Ramos (cell line): ENCODE measurements at regions not wholly inside any gene's neighbourhood (a gene's known extent, or its start where the extent isn't known, plus 50 kb on each side); places are given as distances from the start of the nearest gene placed in this dataset.

ENCODE experiments used
- in situ Hi-C: fragments of 300-500 bp; cut with MboI; formaldehyde crosslinking; loops from one replicate; pipeline ENCODE4 v1.14.3; 2022; ENCODE audit warnings: low sequenced_read_pairs; ENCODE audit not compliant: unreplicated experiment

DNA sequence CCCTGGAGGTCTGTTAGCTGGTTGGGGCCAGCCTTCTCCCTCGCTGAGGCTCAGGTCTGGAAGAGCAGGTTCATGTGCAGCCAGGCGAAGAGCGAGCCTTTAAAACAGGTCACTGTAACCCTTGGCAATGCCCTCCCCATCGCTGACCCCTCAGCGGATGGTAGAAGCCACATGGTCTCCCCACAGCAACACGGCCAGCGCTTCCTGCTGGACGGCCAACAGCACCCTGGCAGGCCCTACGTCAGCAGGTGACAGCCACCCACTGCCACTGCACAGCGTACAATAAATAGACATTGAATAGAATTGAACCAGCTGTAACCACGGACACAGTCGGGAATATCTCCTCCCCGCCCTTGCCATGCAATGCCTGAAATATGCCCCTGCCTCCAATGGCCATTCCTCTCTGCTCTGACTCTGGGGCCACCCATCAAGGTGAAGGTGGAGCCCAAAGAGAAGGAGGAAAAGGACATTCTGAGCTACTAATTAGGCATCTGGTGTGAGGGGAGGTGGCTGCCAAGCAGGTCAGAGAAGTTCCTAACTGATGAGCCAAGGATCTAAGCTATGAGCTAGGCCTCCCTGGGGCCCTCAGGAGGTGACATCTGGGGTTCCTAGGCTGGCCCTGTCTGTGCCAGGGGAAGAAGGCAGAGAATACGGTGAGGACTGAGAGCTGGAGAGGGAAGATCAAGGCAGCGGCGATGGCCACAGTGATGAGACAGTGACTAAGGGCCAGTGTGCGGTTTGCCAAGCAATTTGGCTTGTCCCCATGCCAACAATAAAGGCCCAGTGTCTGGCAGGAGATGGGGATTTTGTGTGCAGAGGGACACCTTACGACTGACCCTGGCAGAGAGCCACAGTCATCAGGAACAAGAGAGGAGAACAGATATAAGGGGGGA lies 202.3 kb downstream of the BCOR start:
- in situ Hi-C loops, result no loop called here

GRCh38 chrX:39896951-39897740 lies 200.6 kb downstream of the BCOR start:
- in situ Hi-C loops, result no loop called here

GRCh38 chrX:39897741-39898097 lies 200.0 kb downstream of the BCOR start:
- in situ Hi-C loops, result no loop called here

DNA sequence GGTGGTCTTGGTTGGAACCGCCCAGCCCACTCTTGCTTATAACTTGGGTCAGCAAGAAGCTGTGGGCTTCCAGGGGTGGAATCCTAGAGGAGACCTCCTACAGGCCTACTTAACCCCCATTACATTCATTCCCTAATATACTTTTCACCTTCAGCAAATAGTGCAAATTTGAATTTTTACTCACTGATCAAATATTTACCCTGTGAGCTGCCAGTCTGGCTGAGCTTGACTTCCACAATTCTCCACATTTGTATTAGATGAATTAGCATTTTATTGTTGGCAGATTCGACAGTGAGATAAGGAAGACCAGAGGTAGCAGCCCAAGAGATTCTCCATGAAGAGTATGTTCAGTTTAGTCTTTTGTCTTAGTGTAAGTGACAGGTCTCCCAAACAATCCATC lies 199.6 kb downstream of the BCOR start:
- in situ Hi-C loops, result no loop called here

DNA sequence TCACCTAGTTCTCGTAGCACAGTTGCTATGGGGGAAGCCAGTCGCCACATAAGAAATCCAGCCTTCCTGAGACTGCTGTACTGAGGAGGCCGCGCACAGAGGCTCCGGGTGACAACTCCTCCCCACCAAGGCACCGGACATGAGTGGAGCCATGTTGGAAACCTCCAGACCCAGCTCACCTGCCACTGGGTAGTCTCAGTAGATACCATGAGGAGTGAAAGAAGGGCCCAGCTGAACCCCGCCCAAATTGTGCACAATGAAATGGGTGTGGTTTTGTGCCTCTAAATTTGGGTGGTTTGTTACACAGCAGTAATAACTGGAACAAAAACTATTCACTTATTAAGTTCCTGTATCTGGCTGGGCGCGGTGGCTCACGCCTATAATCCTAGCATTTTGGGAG lies 198.7 kb downstream of the BCOR start:
- in situ Hi-C loops, result no loop called here

DNA sequence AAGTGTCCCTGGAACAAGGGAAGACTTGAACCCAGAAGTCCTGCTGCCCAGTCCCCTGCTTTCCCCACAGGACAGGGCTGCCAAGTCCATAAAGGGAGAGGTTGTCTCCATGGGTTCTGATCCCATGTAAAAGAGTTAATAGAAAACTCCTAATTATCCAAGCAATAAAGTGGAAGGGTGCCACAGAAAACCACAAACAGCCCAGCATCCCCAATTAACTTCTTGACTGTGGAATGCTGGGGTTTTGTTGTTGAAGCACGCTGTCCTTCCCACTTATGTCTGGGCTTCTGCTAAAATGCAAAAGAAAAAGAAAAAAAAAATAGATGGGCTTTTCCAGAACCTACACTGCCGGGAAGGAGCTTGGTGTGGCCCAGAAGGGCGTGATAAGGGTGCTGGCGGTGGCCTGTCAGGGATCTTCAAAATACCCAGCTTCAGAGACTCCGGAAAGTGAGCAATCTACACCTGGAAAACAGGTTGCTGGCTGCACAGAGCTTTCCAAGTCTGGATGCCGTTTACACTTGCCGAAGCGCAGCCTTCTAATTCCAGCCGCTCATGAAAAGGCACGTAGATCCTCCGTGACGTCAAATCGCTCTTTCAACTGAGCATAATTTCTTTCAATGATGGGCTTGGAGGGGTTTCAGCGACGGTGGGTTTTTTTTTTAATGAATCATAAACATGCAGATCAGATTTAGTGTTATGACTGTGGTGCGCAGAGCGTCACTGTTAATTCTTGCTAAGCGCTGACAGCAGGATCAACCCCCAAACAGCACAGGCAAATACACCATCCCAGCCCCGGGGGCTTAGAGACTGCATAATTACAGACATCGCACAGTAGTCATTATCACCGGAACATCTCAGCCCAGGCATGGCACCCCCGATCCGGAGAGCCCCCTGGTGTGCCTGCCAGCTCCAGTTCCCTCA lies 197.6 kb downstream of the BCOR start:
- in situ Hi-C loops, result no loop called here

DNA sequence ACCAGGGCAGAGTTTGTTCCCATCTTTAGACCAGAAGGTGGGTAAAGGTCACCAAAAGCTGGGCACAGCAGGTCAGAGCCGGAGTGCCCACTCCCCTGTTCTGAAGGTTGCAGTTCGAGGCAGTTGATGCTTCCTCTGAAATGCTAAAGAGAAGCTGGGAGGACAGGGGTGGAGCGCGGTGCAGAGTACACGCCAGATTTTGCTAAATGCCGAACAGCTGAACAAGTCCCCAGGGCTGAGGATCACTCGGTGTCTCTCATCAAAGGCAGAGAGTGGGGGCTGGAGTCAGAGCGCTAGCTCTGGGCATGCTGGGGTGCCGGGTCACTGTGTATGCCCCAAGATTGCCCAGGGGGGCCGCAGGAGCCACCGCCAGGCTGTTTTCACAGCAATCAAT lies 197.0 kb downstream of the BCOR start:
- in situ Hi-C loops, result no loop called here

GRCh38 chrX:39903343-39903742 lies 194.4 kb downstream of the BCOR start:
- in situ Hi-C loops, result no loop called here

DNA sequence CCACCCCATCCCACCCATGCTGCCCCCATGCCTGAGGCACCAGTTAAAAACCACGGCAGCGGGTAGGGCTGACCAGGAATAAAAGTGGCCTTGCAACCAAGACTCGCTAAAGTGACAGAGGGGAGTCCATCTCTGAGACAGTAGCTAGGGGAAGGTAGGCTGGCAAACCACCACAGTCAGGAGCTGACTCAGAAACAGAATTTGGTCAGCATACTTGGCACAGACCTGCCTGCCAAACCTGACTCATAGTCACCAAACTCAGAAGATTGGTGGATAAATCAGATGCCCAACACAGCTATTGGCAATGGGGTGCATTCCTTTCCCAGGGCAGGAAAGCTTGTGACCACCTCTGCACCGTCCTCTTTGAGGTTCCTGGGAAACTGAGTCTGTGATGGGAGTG lies 193.8 kb downstream of the BCOR start:
- in situ Hi-C loops, result no loop called here

DNA sequence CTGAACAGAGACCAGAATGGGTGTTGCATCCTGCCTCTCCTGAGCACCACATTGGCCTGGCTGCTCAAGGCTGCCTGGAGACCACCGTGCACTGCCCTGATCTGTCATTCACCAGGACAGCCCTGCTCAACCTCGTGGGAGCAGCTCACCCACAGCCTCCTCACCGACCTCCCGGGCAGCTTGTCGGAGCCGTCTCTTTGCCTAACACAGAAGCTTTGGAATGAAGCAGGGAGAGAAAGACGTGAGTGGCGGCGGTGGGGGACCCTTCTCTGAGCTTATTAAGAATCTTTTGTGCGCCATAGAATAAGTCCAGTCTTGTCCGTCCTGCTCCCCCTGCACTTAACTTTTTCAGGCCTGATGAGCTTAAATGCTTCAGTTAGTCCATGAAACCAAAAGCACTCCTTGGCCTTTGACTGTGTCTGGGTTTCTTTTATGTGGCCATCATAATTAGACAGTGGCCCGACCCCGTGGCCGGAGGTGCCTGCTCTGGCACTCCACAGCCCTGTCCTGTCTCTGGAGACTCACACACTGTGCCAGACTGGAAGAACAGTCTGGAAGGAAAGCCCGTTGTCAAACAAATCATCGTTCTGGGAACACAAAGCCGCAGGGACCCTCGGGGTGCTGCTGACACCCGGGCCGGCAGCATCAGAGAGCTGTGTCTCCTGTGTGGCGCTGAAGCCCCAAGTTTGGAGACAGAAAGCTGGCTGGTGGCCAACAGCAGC lies 192.8 kb downstream of the BCOR start:
- in situ Hi-C loops, result no loop called here

DNA sequence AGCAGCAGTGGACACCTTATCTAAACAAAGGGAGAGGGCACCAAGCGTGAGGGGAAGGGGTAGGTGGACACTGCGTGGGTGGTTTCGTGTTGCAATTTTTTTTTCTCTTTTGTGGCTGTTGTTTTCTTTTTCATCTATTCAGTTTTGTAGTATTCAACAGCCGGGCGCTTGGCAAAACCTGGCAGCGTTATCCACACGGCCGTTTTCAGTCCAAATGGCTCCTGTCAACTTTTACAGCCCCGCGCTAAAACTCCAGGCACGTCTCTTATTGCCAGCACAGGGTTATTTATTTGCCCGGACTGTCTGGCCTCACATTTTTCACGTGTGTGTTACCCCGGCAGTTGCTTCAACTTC lies 192.2 kb downstream of the BCOR start:
- in situ Hi-C loops, result no loop called here

- in situ Hi-C loops, result no loop called here
Measured at GRCh38 chrX:39905946-39906345, 191.8 kb downstream of the BCOR start.

- in situ Hi-C loops, result no loop called here
Measured at GRCh38 chrX:39907964-39908661, 189.6 kb downstream of the BCOR start.

DNA sequence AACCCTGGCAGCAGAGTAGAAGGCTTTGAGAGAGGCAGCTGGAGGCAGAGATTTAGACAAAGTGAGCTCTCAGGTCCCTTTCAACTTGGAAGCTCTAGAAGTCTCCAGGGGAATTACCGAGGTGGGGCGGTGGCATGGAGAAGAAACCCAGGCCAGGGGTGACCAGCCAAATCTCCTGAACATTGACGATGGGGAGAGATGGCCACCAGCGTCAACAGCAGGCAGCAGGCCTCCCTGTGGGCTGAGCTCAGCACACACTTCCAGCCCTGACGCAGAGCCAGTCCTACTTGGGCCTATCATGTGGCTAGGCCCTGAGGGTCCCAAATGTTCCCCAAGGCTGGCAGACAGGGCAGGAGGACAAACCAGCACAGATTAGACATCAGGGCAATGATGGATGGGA lies 187.8 kb downstream of the BCOR start:
- in situ Hi-C loops, result no loop called here

DNA sequence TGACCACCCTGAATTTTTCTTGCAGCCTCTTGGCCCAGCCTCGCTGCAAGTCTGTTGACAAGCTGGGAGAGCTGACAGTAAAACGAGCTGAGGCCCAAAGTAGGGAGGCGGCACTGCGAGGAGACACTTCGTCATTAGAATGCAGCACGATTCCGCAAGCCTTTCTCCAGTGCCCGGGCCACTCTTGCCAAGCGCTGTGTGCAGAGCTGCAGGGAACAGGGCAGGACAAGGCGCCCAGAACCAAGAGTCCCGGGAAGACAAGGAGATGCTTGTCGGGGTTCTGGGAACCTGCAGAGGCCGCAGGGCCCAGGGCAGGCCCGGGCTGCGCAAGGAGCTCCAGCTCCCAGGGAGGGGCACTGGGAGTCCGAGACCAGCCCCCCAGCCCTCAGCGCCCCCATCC lies 187.1 kb downstream of the BCOR start:
- in situ Hi-C loops, result no loop called here

- in situ Hi-C loops, result no loop called here
Measured at GRCh38 chrX:39911278-39911897, 186.4 kb downstream of the BCOR start.

- in situ Hi-C loops, result no loop called here
Measured at GRCh38 chrX:39912126-39912525, 185.6 kb downstream of the BCOR start.

GRCh38 chrX:39915081-39915480 lies 182.7 kb downstream of the BCOR start:
- in situ Hi-C loops, result no loop called here

- in situ Hi-C loops, result no loop called here
Measured at GRCh38 chrX:39915596-39915995, 182.2 kb downstream of the BCOR start.
